22Rv1 (cell line): ENCODE measurements at regions not wholly inside any gene's neighbourhood (a gene's known extent, or its start where the extent isn't known, plus 50 kb on each side); places are given as distances from the start of the nearest gene placed in this dataset.

Experiments used
- ZFX ChIP-seq: fragments of 450-650 bp; IDR thresholded peaks from 2 replicates; pipeline ENCODE4 v1.6.1; 2017; ENCODE audit warnings: antibody characterized with exemption, borderline replicate concordance
- TF ChIP-seq, protein P1 (sequence below): fragments of 450-650 bp; IDR thresholded peaks from 2 replicates; pipeline ENCODE4 v1.5.1; 2017; ENCODE audit warnings: mild to moderate bottlenecking

DNA sequence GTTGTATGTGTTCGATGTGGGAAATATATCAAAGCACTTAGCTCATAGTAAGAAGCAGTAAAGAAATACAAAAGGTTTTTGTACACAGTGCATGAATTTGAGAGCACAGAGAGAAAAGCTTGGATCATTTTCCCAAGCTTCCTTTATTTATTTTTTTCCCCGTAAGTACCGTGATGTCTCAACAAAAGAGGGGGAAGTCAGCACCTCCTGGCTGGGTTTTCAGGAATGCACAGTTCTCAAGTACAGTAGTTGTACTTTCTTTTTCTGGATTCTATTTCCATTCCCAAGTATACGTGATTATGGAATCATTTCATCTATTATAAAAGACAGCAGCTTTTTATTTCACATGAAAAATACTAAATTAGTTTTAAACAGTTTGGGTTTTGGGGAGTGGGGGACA is 171.5 kb upstream of the EDNRA start:
- TF ChIP-seq, protein P1, sequence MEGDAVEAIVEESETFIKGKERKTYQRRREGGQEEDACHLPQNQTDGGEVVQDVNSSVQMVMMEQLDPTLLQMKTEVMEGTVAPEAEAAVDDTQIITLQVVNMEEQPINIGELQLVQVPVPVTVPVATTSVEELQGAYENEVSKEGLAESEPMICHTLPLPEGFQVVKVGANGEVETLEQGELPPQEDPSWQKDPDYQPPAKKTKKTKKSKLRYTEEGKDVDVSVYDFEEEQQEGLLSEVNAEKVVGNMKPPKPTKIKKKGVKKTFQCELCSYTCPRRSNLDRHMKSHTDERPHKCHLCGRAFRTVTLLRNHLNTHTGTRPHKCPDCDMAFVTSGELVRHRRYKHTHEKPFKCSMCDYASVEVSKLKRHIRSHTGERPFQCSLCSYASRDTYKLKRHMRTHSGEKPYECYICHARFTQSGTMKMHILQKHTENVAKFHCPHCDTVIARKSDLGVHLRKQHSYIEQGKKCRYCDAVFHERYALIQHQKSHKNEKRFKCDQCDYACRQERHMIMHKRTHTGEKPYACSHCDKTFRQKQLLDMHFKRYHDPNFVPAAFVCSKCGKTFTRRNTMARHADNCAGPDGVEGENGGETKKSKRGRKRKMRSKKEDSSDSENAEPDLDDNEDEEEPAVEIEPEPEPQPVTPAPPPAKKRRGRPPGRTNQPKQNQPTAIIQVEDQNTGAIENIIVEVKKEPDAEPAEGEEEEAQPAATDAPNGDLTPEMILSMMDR, result no peak
- no peak for TF ChIP-seq ZFX
